GM12801 (cell line): ENCODE measurements at regions not wholly inside any gene's neighbourhood (a gene's known extent, or its start where the extent isn't known, plus 50 kb on each side); places are given as distances from the start of the nearest gene placed in this dataset.

ENCODE experiments used
- TF ChIP-seq, protein P1 (sequence below): IDR thresholded peaks from one replicate; pipeline ENCODE4 v1.5.1; 2011; ENCODE audit warnings: control low read depth; ENCODE audit not compliant: insufficient read length; ENCODE audit errors: extremely low read depth

DNA sequence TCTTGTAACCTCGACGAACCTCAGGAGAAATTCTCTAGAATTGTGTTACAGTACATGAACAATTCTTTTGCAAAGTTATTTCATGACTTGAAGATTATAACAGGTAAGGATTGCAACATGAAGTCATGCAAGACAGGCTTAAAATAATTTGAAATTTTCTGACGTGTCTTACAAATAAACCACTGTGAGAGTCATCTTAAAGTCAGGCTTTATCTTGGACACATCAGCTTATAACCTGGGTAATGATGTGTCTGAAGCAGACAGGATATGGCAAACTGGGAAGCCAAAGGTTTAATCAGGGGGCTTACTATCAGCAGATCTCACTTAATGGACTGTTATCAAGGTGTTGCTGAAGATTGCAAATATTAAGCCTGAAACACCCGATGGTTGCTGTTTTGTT is 407.8 kb downstream of the KLF5 start:
- TF ChIP-seq, protein P1, sequence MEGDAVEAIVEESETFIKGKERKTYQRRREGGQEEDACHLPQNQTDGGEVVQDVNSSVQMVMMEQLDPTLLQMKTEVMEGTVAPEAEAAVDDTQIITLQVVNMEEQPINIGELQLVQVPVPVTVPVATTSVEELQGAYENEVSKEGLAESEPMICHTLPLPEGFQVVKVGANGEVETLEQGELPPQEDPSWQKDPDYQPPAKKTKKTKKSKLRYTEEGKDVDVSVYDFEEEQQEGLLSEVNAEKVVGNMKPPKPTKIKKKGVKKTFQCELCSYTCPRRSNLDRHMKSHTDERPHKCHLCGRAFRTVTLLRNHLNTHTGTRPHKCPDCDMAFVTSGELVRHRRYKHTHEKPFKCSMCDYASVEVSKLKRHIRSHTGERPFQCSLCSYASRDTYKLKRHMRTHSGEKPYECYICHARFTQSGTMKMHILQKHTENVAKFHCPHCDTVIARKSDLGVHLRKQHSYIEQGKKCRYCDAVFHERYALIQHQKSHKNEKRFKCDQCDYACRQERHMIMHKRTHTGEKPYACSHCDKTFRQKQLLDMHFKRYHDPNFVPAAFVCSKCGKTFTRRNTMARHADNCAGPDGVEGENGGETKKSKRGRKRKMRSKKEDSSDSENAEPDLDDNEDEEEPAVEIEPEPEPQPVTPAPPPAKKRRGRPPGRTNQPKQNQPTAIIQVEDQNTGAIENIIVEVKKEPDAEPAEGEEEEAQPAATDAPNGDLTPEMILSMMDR: no peak

DNA sequence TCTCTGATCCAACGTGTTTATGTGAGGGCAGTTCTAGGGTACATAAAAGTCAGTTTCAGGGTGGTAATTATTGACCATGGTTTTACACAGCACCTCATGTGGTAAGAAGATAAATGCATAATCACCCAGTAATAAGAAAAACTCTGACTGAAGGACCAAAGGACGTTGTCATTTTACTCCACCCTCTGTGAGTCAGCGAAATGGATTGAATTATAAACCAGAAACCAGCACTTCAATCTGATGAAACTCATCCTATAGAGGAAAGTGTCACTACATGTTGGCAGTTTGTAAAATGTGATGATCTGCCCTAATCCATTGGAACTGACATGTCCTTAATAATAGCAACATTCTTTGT is 406.8 kb downstream of the KLF5 start:
- TF ChIP-seq, protein P1: no peak

DNA sequence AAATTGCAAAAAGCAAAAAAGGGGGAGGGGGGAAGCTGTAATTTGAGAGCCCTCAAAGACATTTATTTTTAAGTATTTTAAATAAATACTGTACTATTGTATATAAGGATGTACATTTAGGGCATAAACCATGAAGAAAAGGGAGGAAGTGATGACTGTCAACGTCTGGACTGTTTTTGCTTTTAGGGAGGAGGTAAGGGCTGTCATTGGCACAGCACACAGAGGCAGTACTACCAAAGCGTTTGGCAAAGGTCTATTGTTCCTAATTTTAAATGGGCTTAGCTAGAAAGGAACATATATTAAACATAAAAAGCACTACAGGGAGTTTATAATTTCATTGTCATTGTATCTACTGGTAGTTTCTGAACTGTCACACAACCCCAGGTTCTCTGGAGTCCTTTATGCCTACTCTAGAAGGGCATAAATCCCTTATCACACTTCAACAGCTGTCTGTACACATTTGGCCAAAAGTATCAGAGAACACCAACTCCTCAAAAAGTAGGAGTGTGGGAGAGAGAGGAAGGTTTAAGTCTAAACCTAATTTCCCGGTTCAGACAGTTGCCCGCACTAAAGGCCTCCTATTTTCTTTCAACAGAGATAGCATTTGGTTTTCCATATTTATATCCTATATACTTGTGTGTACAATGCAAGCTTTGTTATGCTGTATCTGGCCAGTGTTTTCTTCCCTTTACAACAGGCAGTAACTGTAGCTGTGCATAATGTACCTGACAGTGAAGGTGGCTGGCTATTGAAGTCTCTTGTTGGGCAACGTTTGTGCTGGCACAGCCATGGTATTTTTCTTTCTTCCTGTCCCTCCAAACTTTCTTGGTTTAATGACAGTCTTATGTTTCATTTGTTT is 406.2 kb downstream of the KLF5 start:
- TF ChIP-seq, protein P1: no peak

DNA sequence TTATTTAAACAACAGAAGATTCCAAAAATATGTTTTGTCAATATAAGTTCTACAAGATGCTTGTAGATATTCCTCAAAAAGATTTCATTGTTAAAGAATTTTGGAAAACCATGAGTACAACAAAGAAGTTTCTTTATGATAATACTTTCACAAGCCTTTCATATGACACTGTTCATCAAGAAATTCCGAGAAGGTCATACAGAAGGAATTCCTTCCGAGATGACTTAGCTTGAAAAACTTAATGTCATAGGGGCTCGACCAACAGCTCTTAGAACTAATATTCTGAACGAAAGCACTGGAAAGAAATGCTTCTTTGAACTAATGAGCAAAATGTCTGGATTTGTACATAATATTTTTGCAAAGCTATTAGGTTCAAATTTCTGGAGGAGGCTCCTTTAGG is 403.4 kb downstream of the KLF5 start:
- TF ChIP-seq, protein P1: no peak

DNA sequence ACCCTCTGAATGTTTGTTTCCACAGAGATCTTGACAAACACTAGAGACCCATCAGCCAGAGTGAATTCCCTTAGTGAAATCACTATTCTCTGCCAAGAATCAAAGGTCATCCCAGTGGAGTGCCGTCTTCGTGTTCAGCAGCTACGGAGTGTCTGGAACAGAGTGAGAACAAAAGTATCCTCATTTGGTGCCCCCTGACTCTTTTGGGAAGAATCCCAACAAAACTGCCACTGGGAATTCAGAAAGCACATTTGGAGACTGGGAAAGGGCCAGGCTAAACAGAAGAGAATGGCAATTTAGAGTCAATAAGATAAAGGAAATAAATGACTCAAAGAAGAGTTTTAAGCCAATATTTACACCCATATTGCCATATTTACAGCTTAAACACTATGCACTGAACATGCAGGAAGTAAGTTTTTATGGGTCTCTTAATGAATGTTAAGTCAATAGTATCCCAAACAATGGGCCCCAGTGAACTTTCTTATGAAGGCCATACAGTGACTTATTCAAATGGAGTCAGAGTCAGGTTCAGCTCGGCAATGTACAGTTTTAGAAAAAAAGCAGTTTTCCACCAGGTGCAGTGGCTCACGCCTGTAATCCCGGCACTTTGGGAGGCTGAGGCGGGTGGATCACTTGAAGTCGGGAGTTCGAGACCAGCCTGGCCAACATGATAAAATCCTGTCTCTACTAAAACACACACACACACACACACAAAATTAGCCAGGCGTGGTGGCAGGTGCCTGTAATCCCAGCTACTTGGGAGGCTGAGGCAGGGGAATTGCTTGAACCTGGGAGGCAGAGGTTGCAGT is 392.6 kb downstream of the KLF5 start:
- TF ChIP-seq, protein P1: no peak

DNA sequence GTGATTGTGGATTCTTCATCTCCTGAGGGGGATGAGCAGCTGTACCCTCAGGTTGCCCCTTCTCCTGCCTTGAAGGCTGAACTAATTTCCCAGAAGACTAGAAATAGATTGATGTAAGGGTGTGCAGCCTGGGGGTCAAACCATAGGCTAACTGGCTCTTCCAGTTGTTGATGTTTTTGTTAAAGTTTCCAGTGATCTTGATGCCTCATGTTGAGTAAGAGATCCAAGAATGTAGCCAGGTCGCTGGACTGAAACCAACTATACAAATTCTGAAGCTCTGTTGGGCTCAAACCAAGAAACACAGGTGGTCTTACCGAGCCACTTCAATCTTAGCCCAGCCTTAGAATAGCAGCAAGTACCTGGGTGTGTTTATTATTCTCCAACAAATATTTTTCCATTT is 391.8 kb downstream of the KLF5 start:
- TF ChIP-seq, protein P1: no peak

DNA sequence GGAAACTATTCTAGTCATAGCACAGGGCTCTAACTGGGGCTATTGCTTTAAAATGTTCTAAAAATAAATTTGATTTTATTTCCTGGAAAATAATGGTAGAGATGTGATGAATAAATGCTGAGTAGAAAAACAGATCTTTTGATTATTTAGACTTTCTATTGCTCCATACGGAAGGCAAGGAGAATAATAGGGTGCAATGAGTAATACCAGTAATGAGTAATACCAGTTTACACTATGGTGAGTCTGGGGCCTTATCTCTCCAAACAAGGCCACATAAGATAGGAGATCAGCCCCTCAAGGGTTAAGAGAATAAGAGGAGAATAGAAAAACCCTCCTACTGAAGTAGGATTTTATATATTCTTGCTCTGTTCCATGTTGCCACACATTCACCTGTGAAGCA is 390.4 kb downstream of the KLF5 start:
- TF ChIP-seq, protein P1: no peak
